K562 (cell line): ENCODE measurements at regions not wholly inside any gene's neighbourhood (a gene's known extent, or its start where the extent isn't known, plus 50 kb on each side); places are given as distances from the start of the nearest gene placed in this dataset.

Source experiments
- ATAC-seq: fragments of 200-7000 bp; cut with Tn5 transposase; 3 replicates; pipeline ENCODE4 v1.9.1; 2020; ENCODE audit warnings: moderate library complexity
- BruUV-seq: library from RNA; stranded (reverse); fragments of 400-500 nt; replicated peaks from 2 replicates; lab custom pipeline; 2021; lab: Mats Ljungman, UMichigan
- CTCF ChIA-PET: fragments of 300-600 bp; formaldehyde crosslinking; extraction: SDS; loops from one replicate; lab custom pipeline; 2021; ENCODE audit warnings: low intra/inter-chr PET ratio; lab: Yijun Ruan, JAX
- POLR2A ChIA-PET: fragments of 300-600, 350-650 bp; sonication (Branson Sonifier 250); formaldehyde crosslinking; extraction: SDS; loops from one replicate; lab custom pipeline; 2021; ENCODE audit warnings: antibody characterized with exemption, inconsistent platforms; lab: Yijun Ruan, JAX
- DNase-seq, 4 experiments: peaks; one replicate each; pipeline versions ENCODE4 v3.0.0 to v3.0.0-alpha.2; 2011 to 2018; ENCODE audit warnings: low spot score in 3 of 4, mixed read lengths in 3 of 4; ENCODE audit errors: extremely low read depth in 1 of 4
- FAIRE-seq: peaks from 2 replicates; lab custom pipeline; 2011; peaks lifted over from hg19 to GRCh38; lab: Jason Lieb, UNC
- H2AFZ ChIP-seq: 2 replicates; pipeline ENCODE4 v1.6.0; 2011; ENCODE audit warnings: low read depth, low read length, control low read depth, inconsistent platforms
- H3K27ac ChIP-seq: fragments of 200-600 bp; 3 replicates; pipeline ENCODE4 v1.8.0; 2011; ENCODE audit warnings: low read depth, mild to moderate bottlenecking, control low read depth, inconsistent platforms, low read length, moderate library complexity, mixed read lengths; ENCODE audit errors: extremely low read depth
- H3K27me3 ChIP-seq, 2 experiments: fragments of 300-600 bp in 1 of 2; 2 replicates in 1 of 2; 3 replicates in 1 of 2; pipeline versions ENCODE4 v1.6.0 to v1.8.0; 2011; ENCODE audit warnings: inconsistent platforms in 2 of 2, low read length in 2 of 2, mild to moderate bottlenecking in 1 of 2, mixed read lengths in 1 of 2, moderate library complexity in 1 of 2; ENCODE audit not compliant: control insufficient read depth in 2 of 2, insufficient read depth in 2 of 2
- H3K36me3 ChIP-seq: fragments of 300-600 bp; 3 replicates; pipeline ENCODE4 v1.8.0; 2011; ENCODE audit warnings: mild to moderate bottlenecking, low read length, inconsistent platforms; ENCODE audit not compliant: control insufficient read depth, insufficient read depth
- H3K4me1 ChIP-seq, 2 experiments: fragments of 200-600 bp in 1 of 2; replicated peaks in 1 of 2; 2 replicates in 1 of 2; 3 replicates in 1 of 2; pipeline versions ENCODE4 v1.5.1 to v1.8.0; 2011; ENCODE audit warnings: inconsistent platforms in 2 of 2, low read length in 2 of 2, mild to moderate bottlenecking in 1 of 2, mixed read lengths in 1 of 2, moderate library complexity in 1 of 2; ENCODE audit not compliant: control insufficient read depth in 2 of 2, insufficient read depth in 2 of 2
- H3K4me2 ChIP-seq: 2 replicates; pipeline ENCODE4 v1.6.1; 2011; ENCODE audit warnings: low read length, control low read depth, inconsistent platforms, mixed read lengths; ENCODE audit not compliant: insufficient read depth
- H3K4me3 ChIP-seq: fragments of 200-600 bp; sonication (generic), shearing (Covaris generic); 2 replicates; pipeline ENCODE4 v1.5.1; 2016; ENCODE audit warnings: control low read depth, inconsistent platforms
- H3K79me2 ChIP-seq: fragments of 200-600 bp; 3 replicates; pipeline ENCODE4 v1.8.0; 2011; ENCODE audit warnings: low read length, inconsistent platforms; ENCODE audit not compliant: control insufficient read depth, insufficient read depth
- H3K9ac ChIP-seq, 2 experiments: 2 replicates each; pipeline versions ENCODE4 v1.6.0 to v1.6.1; 2011; ENCODE audit warnings: low read depth in 2 of 2, low read length in 2 of 2, control low read depth in 1 of 2, inconsistent platforms in 1 of 2, mild to moderate bottlenecking in 1 of 2, mixed read lengths in 1 of 2; ENCODE audit not compliant: insufficient read depth in 1 of 2
- H3K9me1 ChIP-seq: one replicate; pipeline ENCODE4 v1.6.0; 2011; ENCODE audit warnings: inconsistent platforms, mild to moderate bottlenecking, low read length, moderate library complexity; ENCODE audit not compliant: control insufficient read depth, insufficient read depth
- H3K9me3 ChIP-seq: replicated peaks from 2 replicates; pipeline ENCODE4 v1.5.1; 2011; ENCODE audit warnings: low read depth, low read length, inconsistent platforms; ENCODE audit not compliant: control insufficient read depth, insufficient read depth
- H4K20me1 ChIP-seq: replicated peaks from 2 replicates; pipeline ENCODE4 v1.6.1; 2011; ENCODE audit warnings: low read length, inconsistent platforms, mixed read lengths; ENCODE audit not compliant: control insufficient read depth, insufficient read depth
- BCOR ChIP-seq: fragments of 450-650 bp; IDR thresholded peaks from 2 replicates; pipeline ENCODE4 v1.6.1; 2016
- DDX20 ChIP-seq: fragments of 450-650 bp; IDR thresholded peaks from 2 replicates; pipeline ENCODE4 v1.6.1; 2016; ENCODE audit warnings: missing genetic modification characterization, low read depth, mild to moderate bottlenecking, missing compliant biosample characterization, moderate library complexity
- JUN ChIP-seq, 2 experiments: sonication (generic) in 1 of 2; formaldehyde crosslinking in 1 of 2; IDR thresholded peaks; 2 replicates each; pipeline versions ENCODE4 v1.6.1 to v1.8.0; 2012 to 2022; ENCODE audit warnings: borderline replicate concordance in 2 of 2, mild to moderate bottlenecking in 2 of 2, improper control_type of control experiment in 1 of 2, low read depth in 1 of 2, low read length in 1 of 2, missing genetic modification reagents in 1 of 2
- MAFF ChIP-seq: IDR thresholded peaks from 2 replicates; pipeline ENCODE4 v1.6.1; 2012; ENCODE audit warnings: low read length, improper control_type of control experiment
- MCM7 ChIP-seq, 2 experiments: fragments of 450-650 bp; IDR thresholded peaks; 2 replicates each; pipeline ENCODE4 v1.6.1; 2016 to 2018
- SMC3 ChIP-seq: conservative IDR thresholded peaks from 2 replicates; pipeline ENCODE4 v1.6.1; 2011; ENCODE audit warnings: low read depth, low read length, improper control_type of control experiment; ENCODE audit not compliant: insufficient read depth
- SOX6 ChIP-seq: fragments of 450-650 bp; IDR thresholded peaks from 2 replicates; pipeline ENCODE4 v1.6.1; 2014; ENCODE audit warnings: mild to moderate bottlenecking
- U2AF2 ChIP-seq: fragments of 200-400 bp; formaldehyde crosslinking; optimal IDR thresholded peaks from 2 replicates; pipeline ENCODE3; 2017; ENCODE audit warnings: low read depth, mild to moderate bottlenecking, low read length
- ZNF217 ChIP-seq: sonication (generic); formaldehyde crosslinking; IDR thresholded peaks from 2 replicates; pipeline ENCODE4 v1.8.0; 2022; ENCODE audit warnings: mild to moderate bottlenecking, missing genetic modification reagents
- ZNF232 ChIP-seq: sonication (generic); formaldehyde crosslinking; IDR thresholded peaks from 2 replicates; pipeline ENCODE4 v1.8.0; 2022; ENCODE audit warnings: mild to moderate bottlenecking, missing genetic modification reagents
- WGBS: fragments of 100-300 bp; shearing (Covaris generic); methylation state at CpG from one replicate; pipeline ENCODE4 v1.1.6; 2016; ENCODE audit warnings: low coverage, mixed read lengths; ENCODE audit not compliant: insufficient coverage; ENCODE audit errors: missing lambda C conversion rate; 5-methylcytosine and 5-hydroxymethylcytosine counted together
- in situ Hi-C: fragments of 300-500 bp; cut with MboI; formaldehyde crosslinking; loops from 4 replicates; pipeline ENCODE4 v1.15.0; 2018; ENCODE audit warnings: inconsistent platforms, mixed read lengths
- intact Hi-C: fragments of 100-400 bp; cut with micrococcal nuclease; formaldehyde crosslinking; loops from 2 replicates; pipeline ENCODE4 v1.14.2; 2022

GRCh38 chr15:69742361-69742760, 289.7 kb downstream of the RPLP1 start:
- TF ChIP-seq MAFF, result no peak
- no peak for TF ChIP-seq BCOR
- no peak for TF ChIP-seq U2AF2
- TF ChIP-seq SMC3, result no peak
- TF ChIP-seq MCM7 (IDR thresholded peaks at IDR 0.05), result no peak
- no peak for TF ChIP-seq DDX20 (tag)
- TF ChIP-seq ZNF232 (CRISPR knock-in tag), result no peak
- no peak for TF ChIP-seq ZNF217 (CRISPR knock-in tag)
- TF ChIP-seq JUN (IDR thresholded peaks at IDR 0.05; ENCODE audit: borderline replicate concordance, low read depth, low read length), result no peak
- TF ChIP-seq JUN (CRISPR knock-in tag; IDR thresholded peaks at IDR 0.05; ENCODE audit: borderline replicate concordance), result no peak
- TF ChIP-seq SOX6, result no peak
- H3K27ac ChIP-seq, result no peak overlapping the region
- H2AFZ ChIP-seq, result no peak overlapping the region
- in situ Hi-C loops (loop anchor here (25.0 kb wide), 1 partner anchor 745 kb away; no protein-coding TSS in a partner anchor), intact Hi-C loops (no loop called here)
- no peaks in the 10 kb centered on the region for H3K9me1 ChIP-seq
- 5% methylated on average over 6 of the region's 9 CpGs for WGBS
- ATAC-seq, result no peak
- DNase-seq, result no peak
- BruUV-seq, result no TSS peak
- no peaks in the 10 kb centered on the region for H3K9me3 ChIP-seq
- H3K9ac ChIP-seq, result no peak overlapping the region
- no peaks in the 10 kb centered on the region for H3K4me1 ChIP-seq
- no peak for FAIRE-seq
- H3K27me3 ChIP-seq, result peaks cover 0 to 14% of the 10 kb centered on the region in 2 experiments; a peak in 1 of 5 replicates
- H3K36me3 ChIP-seq, result no peaks in the 10 kb centered on the region
- no peaks in the 10 kb centered on the region for H4K20me1 ChIP-seq
- H3K79me2 ChIP-seq, result no peaks in the 10 kb centered on the region
- H3K4me2 ChIP-seq, result no peak overlapping the region
- POLR2A ChIA-PET, result no interaction called here
- CTCF ChIA-PET, result no interaction called here
- H3K4me3 ChIP-seq, result no peak overlapping the region
